HepG2 (cell line): ENCODE measurements at regions not wholly inside any gene's neighbourhood (a gene's known extent, or its start where the extent isn't known, plus 50 kb on each side); places are given as distances from the start of the nearest gene placed in this dataset.

ENCODE experiments used
- ATAC-seq: fragments of 200-7000 bp; cut with Tn5 transposase; 3 replicates; pipeline ENCODE4 v1.9.1; 2020; ENCODE audit warnings: mild to moderate bottlenecking, moderate library complexity
- BruUV-seq: library from RNA; stranded (reverse); fragments of 400-500 nt; replicated peaks from 2 replicates; lab custom pipeline; 2021; lab: Mats Ljungman, UMichigan
- CTCF ChIA-PET: fragments of 300-600 bp; formaldehyde crosslinking; extraction: SDS; loops from one replicate; lab custom pipeline; 2021; ENCODE audit warnings: low total read pairs, inconsistent platforms, low intra/inter-chr PET ratio; lab: Yijun Ruan, JAX
- POLR2A ChIA-PET: fragments of 350-600 bp; sonication (Branson Sonifier 250); formaldehyde crosslinking; loops from one replicate; lab custom pipeline; 2020; ENCODE audit warnings: antibody characterized with exemption, inconsistent platforms; lab: Yijun Ruan, JAX
- DNase-seq: peaks from one replicate; pipeline ENCODE4 v3.0.0-alpha.2; 2015; ENCODE audit warnings: low spot score
- FAIRE-seq: peaks from 3 replicates; lab custom pipeline; 2011; peaks lifted over from hg19 to GRCh38; lab: Jason Lieb, UNC
- H2AFZ ChIP-seq: one replicate; pipeline ENCODE4 v1.6.1; 2011; ENCODE audit warnings: low read length, inconsistent platforms
- H3K27ac ChIP-seq: fragments of 300-600 bp; 3 replicates; pipeline ENCODE4 v1.8.0; 2011; ENCODE audit warnings: mixed run types, mild to moderate bottlenecking, mixed read lengths, low read length, inconsistent platforms; ENCODE audit not compliant: insufficient read depth; ENCODE audit errors: extremely low read length
- H3K27me3 ChIP-seq, 2 experiments: fragments of 200-600 bp in 1 of 2; 2 replicates in 1 of 2; 3 replicates in 1 of 2; pipeline versions ENCODE4 v1.6.0 to v1.8.0; 2011; ENCODE audit warnings: low read length in 2 of 2, mild to moderate bottlenecking in 2 of 2, moderate library complexity in 2 of 2, inconsistent platforms in 1 of 2; ENCODE audit not compliant: insufficient read depth in 2 of 2, control insufficient read depth in 1 of 2
- H3K36me3 ChIP-seq, 2 experiments: fragments of 200-600 bp in 1 of 2; replicated peaks in 1 of 2; 2 replicates in 1 of 2; 3 replicates in 1 of 2; pipeline versions ENCODE4 v1.5.1 to v1.8.0; 2011; ENCODE audit warnings: low read length in 2 of 2, inconsistent platforms in 1 of 2; ENCODE audit not compliant: insufficient read depth in 2 of 2, control insufficient read depth in 1 of 2
- H3K4me1 ChIP-seq: 2 replicates; pipeline ENCODE4 v1.5.1; 2012; ENCODE audit warnings: low read length, inconsistent platforms; ENCODE audit not compliant: insufficient read depth
- H3K4me2 ChIP-seq: 2 replicates; pipeline ENCODE4 v1.6.0; 2011; ENCODE audit warnings: low read depth, low read length, inconsistent platforms
- H3K4me3 ChIP-seq, 3 experiments: fragments of 200-600 bp in 1 of 3; sonication (generic), shearing (Covaris generic) in 1 of 3; replicated peaks in 1 of 3; 2 replicates each; pipeline ENCODE4 v1.5.1; 2011 to 2016; ENCODE audit warnings: low read length in 3 of 3, inconsistent platforms in 2 of 3, low read depth in 2 of 3, mild to moderate bottlenecking in 2 of 3, control low read depth in 1 of 3, mixed read lengths in 1 of 3; ENCODE audit not compliant: insufficient read depth in 1 of 3
- H3K79me2 ChIP-seq: one replicate; pipeline ENCODE4 v1.6.1; 2011; ENCODE audit warnings: low read length, inconsistent platforms; ENCODE audit not compliant: insufficient read depth
- H3K9ac ChIP-seq: 2 replicates; pipeline ENCODE4 v1.6.0; 2011; ENCODE audit warnings: mild to moderate bottlenecking, low read depth, low read length, inconsistent platforms; ENCODE audit not compliant: insufficient read depth
- H3K9me3 ChIP-seq: 2 replicates; pipeline ENCODE4 v1.5.1; 2012; ENCODE audit warnings: mild to moderate bottlenecking, low read length
- H4K20me1 ChIP-seq: 2 replicates; pipeline ENCODE4 v1.6.0; 2011; ENCODE audit warnings: inconsistent platforms, mild to moderate bottlenecking, low read length, moderate library complexity; ENCODE audit not compliant: insufficient read depth
- SCMH1 ChIP-seq: sonication (generic); formaldehyde crosslinking; IDR thresholded peaks from 2 replicates; pipeline ENCODE4 v1.9.0; 2021; ENCODE audit warnings: missing genetic modification reagents, mild to moderate bottlenecking, borderline replicate concordance
- TBL1XR1 ChIP-seq: fragments of 150-350 bp; IDR thresholded peaks from 2 replicates; pipeline ENCODE4 v1.6.1; 2014; ENCODE audit warnings: borderline replicate concordance, low read length; ENCODE audit not compliant: partially characterized antibody
- ZNF577 ChIP-seq: sonication (generic); formaldehyde crosslinking; IDR thresholded peaks from 2 replicates; pipeline ENCODE4 v1.4.0; 2020; ENCODE audit warnings: mild to moderate bottlenecking, low read depth, missing genetic modification reagents, borderline replicate concordance
- WGBS: methylation state at CpG from one replicate; pipeline ENCODE4 v1.1.6; 2017; ENCODE audit warnings: low lambda C conversion rate; 5-methylcytosine and 5-hydroxymethylcytosine counted together
- in situ Hi-C: cut with HindIII; loops from 2 replicates; pipeline ENCODE4 v1.10.0; 2017; ENCODE audit warnings: low pct_unique_long_range_greater_than_20kb; ENCODE audit not compliant: extremely low pct_ligation_motif_present
- intact Hi-C: fragments of 100-400 bp; cut with micrococcal nuclease; formaldehyde crosslinking; loops from one replicate; pipeline ENCODE4 v1.10.0; 2022; ENCODE audit not compliant: unreplicated experiment
- TF ChIP-seq, protein P1 (sequence below), 2 experiments: fragments of 450-650 bp in 1 of 2; sonication (generic) in 1 of 2; formaldehyde crosslinking; IDR thresholded peaks; 2 replicates each; pipeline versions ENCODE4 v1.5.0 to v1.8.0; 2020 to 2022; ENCODE audit warnings: mild to moderate bottlenecking in 1 of 2, missing genetic modification reagents in 1 of 2

DNA sequence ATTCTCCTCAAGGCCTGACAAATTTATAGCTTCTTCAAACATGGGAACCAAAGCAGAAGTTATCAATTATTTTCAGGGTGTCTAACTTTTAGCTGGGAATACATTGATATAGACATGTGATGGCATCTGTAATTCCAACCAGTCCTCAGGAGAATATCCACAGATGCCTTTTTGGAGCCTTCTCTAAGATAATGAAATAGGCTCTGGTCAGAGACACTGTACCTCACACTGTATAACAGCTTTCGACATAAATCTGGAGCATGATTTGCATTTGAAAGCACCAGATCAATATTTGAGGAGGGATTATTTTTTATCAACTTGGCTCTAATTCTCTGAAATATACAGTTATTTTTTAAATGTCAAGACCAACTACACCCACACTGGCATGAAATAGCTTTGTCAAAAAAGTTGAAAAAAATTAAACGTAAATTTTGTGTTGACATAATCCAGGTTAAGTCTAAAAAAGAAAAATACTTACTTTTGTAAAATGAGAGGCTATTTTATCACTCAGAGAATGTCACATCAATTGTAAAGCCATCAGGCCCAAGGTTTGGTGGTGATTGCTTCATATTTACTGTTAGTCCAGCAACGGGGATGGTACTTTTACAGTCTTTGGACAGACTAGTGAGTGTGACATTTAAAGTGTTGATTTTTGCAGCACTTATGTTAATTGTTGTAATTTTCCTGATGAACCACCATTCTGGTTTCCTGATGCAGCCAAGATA, 177.0 kb upstream of the SP8 start:
- no peak for FAIRE-seq
- in situ Hi-C loops = no loop called here

DNA sequence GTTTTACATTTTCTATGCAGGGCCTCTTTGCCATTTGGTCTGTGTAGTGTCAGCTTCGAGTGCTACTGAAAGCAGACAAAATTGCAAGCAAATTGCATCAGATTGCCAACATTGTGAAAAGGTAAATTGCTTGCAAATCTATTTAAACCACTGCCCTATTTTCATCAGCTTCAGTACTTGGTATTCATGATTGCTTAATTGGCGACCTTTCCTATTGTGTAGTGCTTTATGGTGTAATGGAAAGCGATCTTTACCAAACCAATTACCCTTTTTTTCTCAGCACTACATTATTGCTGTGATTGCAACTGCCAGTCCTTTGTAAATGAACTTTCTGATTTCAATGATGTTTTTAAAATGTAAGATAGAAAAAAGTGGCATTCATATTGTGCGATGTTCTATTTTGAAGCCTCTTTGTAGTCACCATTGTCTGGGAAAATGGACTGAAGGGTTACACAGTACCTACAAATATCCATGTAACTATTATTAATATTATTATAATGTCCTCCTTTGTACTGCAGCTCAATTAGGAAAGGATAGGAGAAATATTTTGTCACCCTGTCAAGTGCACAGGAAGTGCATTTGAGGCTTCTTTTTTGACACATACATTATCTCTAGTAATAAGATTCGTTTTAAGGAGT, 177.7 kb upstream of the SP8 start:
- 18% methylated on average over 5 of the region's 5 CpGs for WGBS
- TF ChIP-seq, protein P1, sequence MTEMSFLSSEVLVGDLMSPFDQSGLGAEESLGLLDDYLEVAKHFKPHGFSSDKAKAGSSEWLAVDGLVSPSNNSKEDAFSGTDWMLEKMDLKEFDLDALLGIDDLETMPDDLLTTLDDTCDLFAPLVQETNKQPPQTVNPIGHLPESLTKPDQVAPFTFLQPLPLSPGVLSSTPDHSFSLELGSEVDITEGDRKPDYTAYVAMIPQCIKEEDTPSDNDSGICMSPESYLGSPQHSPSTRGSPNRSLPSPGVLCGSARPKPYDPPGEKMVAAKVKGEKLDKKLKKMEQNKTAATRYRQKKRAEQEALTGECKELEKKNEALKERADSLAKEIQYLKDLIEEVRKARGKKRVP (CRISPR knock-in tag; IDR thresholded peaks at IDR 0.05) = 0 out of 4 replicates have a peak, but pooled peaks of 1 of the 2 experiments have one; percentile 31
- TF ChIP-seq SCMH1 (CRISPR knock-in tag) (no peak), ZNF577 (no peak)
- TF ChIP-seq, all 625 proteins: peak for 1

More for the DNA sequence above, 177.0 kb upstream of the SP8 start:
- 1% methylated on average over 3 of the region's 3 CpGs for WGBS
- no peak overlapping the region for H3K4me2 ChIP-seq
- H3K27me3 ChIP-seq = no peaks in the 10 kb centered on the region
- TF ChIP-seq TBL1XR1 = no peak
- H4K20me1 ChIP-seq = no peaks in the 10 kb centered on the region
- no peak for ATAC-seq
- POLR2A ChIA-PET = no interaction called here
- peaks cover 11% of the 10 kb centered on the region for H3K4me1 ChIP-seq
- intact Hi-C loops = no loop called here
- CTCF ChIA-PET = no interaction called here
- H3K36me3 ChIP-seq = no peaks in the 10 kb centered on the region
- no peak overlapping the region for H3K4me3 ChIP-seq
- H3K9me3 ChIP-seq = no peaks in the 10 kb centered on the region
- H2AFZ ChIP-seq = no peak overlapping the region
- no peaks in the 10 kb centered on the region for H3K79me2 ChIP-seq
- H3K27ac ChIP-seq = no peak overlapping the region
- no peak overlapping the region for H3K9ac ChIP-seq
- DNase-seq = no peak
- BruUV-seq = no TSS peak

More for the DNA sequence above, 177.7 kb upstream of the SP8 start:
- ATAC-seq = no peak
- ChIA-PET POLR2A (no interaction called here), CTCF (no interaction called here)
- in situ Hi-C loops (no loop called here), intact Hi-C loops (no loop called here)
- BruUV-seq = no TSS peak
- no peak for FAIRE-seq
- H3K27me3 ChIP-seq = no peaks in the 10 kb centered on the region
- no peak overlapping the region for H3K27ac ChIP-seq
- H4K20me1 ChIP-seq = no peaks in the 10 kb centered on the region
- no peak overlapping the region for H3K4me3 ChIP-seq
- no peak for DNase-seq
- 0 out of 2 replicates have a peak, but pooled peaks cover 4% of the 10 kb centered on the region for H3K4me1 ChIP-seq
- no peak overlapping the region for H3K9ac ChIP-seq
- H3K4me2 ChIP-seq = no peak overlapping the region
- H3K79me2 ChIP-seq = no peaks in the 10 kb centered on the region
- no peak overlapping the region for H2AFZ ChIP-seq
- H3K36me3 ChIP-seq = no peaks in the 10 kb centered on the region
- no peaks in the 10 kb centered on the region for H3K9me3 ChIP-seq
